ENCODE measurements at regions not wholly inside any gene's neighbourhood (a gene's known extent, or its start where the extent isn't known, plus 50 kb on each side); places are given as distances from the start of the nearest gene placed in this dataset.

GRCh38 chr17:14717859-14718258 is 417.0 kb downstream of the HS3ST3B1 start:
- TF ChIP-seq CTCF (IDR thresholded peaks at IDR 0.05; ENCODE audit: low read depth, low read length, missing control alignments), result no peak
- no peak for DNase-seq (ENCODE audit: low read depth)
- H3K4me3 ChIP-seq (ENCODE audit: low read depth, low read length), result no peak overlapping the region

GRCh38 chr17:14715561-14715960 is 414.7 kb downstream of the HS3ST3B1 start:
- DNase-seq (ENCODE audit: low read depth), result no peak
- H3K4me3 ChIP-seq (ENCODE audit: low read depth, low read length), result no peak overlapping the region

GRCh38 chr17:14712611-14713021 is 411.7 kb downstream of the HS3ST3B1 start:
- TF ChIP-seq CTCF (IDR thresholded peaks at IDR 0.05; ENCODE audit: low read depth, low read length, missing control alignments), result no peak
- no peak for DNase-seq (ENCODE audit: low read depth)
- no peak overlapping the region for H3K4me3 ChIP-seq (ENCODE audit: low read depth, low read length)

More at GRCh38 chr17:14715561-14715960, 414.7 kb downstream of the HS3ST3B1 start:
- no peak for TF ChIP-seq CTCF (IDR thresholded peaks at IDR 0.05; ENCODE audit: low read depth, low read length, missing control alignments)

- no peak for DNase-seq (ENCODE audit: low read depth)
- TF ChIP-seq CTCF (IDR thresholded peaks at IDR 0.05; ENCODE audit: low read depth, low read length, missing control alignments), result no peak
- H3K4me3 ChIP-seq (ENCODE audit: low read depth, low read length), result no peak overlapping the region
Observed at GRCh38 chr17:14704121-14704520, 403.2 kb downstream of the HS3ST3B1 start.

GRCh38 chr17:14701886-14702285 is 401.0 kb downstream of the HS3ST3B1 start:
- H3K4me3 ChIP-seq (ENCODE audit: low read depth, low read length), result no peak overlapping the region
- no peak for DNase-seq (ENCODE audit: low read depth)
- TF ChIP-seq CTCF (IDR thresholded peaks at IDR 0.05; ENCODE audit: low read depth, low read length, missing control alignments), result no peak

GRCh38 chr17:14699574-14700185 is 398.8 kb downstream of the HS3ST3B1 start:
- no peak for DNase-seq (ENCODE audit: low read depth)
- no peak for TF ChIP-seq CTCF (IDR thresholded peaks at IDR 0.05; ENCODE audit: low read depth, low read length, missing control alignments)
- no peak overlapping the region for H3K4me3 ChIP-seq (ENCODE audit: low read depth, low read length)

- DNase-seq (ENCODE audit: low read depth), result no peak
- TF ChIP-seq CTCF (IDR thresholded peaks at IDR 0.05; ENCODE audit: low read depth, low read length, missing control alignments), result no peak
- no peak overlapping the region for H3K4me3 ChIP-seq (ENCODE audit: low read depth, low read length)
Observed at GRCh38 chr17:14693382-14693781, 392.5 kb downstream of the HS3ST3B1 start.

Measured in GM12864 (cell line).